PC-3 (cell line): ENCODE measurements at regions not wholly inside any gene's neighbourhood (a gene's known extent, or its start where the extent isn't known, plus 50 kb on each side); places are given as distances from the start of the nearest gene placed in this dataset.

Experiments
- ATAC-seq: fragments of 200-7000 bp; cut with Tn5 transposase; 2 replicates; pipeline ENCODE4 v1.9.1; 2020; ENCODE audit warnings: mild to moderate bottlenecking, moderate library complexity
- BruUV-seq: library from RNA; stranded (reverse); fragments of 400-500 nt; replicated peaks from 2 replicates; lab custom pipeline; 2021; lab: Mats Ljungman, UMichigan
- CTCF ChIA-PET: fragments of 300-600 bp; sonication (Branson Sonifier 250); formaldehyde crosslinking; loops from one replicate; lab custom pipeline; 2022; ENCODE audit warnings: antibody characterized with exemption; lab: Charles Lee
- POLR2A ChIA-PET: fragments of 300-600 bp; sonication (Branson Sonifier 250); formaldehyde crosslinking; loops from one replicate; lab custom pipeline; 2022; ENCODE audit warnings: antibody characterized with exemption; ENCODE audit not compliant: unreplicated experiment; lab: Charles Lee
- DNase-seq: peaks from one replicate; pipeline ENCODE4 v3.0.0-alpha.2; 2015
- H2AFZ ChIP-seq: fragments of 300-600 bp; sonication (generic); 2 replicates; pipeline ENCODE4 v1.6.0; 2016; ENCODE audit warnings: antibody characterized with exemption, low read length
- H3F3A ChIP-seq: fragments of 300-600 bp; sonication (generic); one replicate; pipeline ENCODE4 v1.6.0; 2017; ENCODE audit warnings: antibody characterized with exemption, low read length, control low read depth, mild to moderate bottlenecking; ENCODE audit not compliant: unreplicated experiment
- H3K27ac ChIP-seq: fragments of 300-600 bp; sonication (generic); 2 replicates; pipeline ENCODE4 v1.5.1; 2016; ENCODE audit warnings: mild to moderate bottlenecking, low read length
- H3K27me3 ChIP-seq: fragments of 300-600 bp; sonication (generic); 2 replicates; pipeline ENCODE4 v1.6.1; 2016; ENCODE audit warnings: low read length, mixed read lengths
- H3K36me3 ChIP-seq: fragments of 300-600 bp; sonication (generic); 2 replicates; pipeline ENCODE4 v1.6.1; 2016; ENCODE audit warnings: low read depth, mixed run types, low read length, mixed read lengths
- H3K4me1 ChIP-seq: fragments of 300-600 bp; sonication (generic); 2 replicates; pipeline ENCODE4 v1.5.1; 2016; ENCODE audit warnings: low read length; ENCODE audit not compliant: insufficient read depth
- H3K4me2 ChIP-seq: fragments of 300-600 bp; sonication (generic); 2 replicates; pipeline ENCODE4 v1.6.0; 2016; ENCODE audit warnings: low read length
- H3K4me3 ChIP-seq: fragments of 300-600 bp; sonication (generic); 2 replicates; pipeline ENCODE4 v1.5.1; 2016; ENCODE audit warnings: mild to moderate bottlenecking, low read length, mixed read lengths
- H3K79me2 ChIP-seq: fragments of 300-600 bp; sonication (generic); 2 replicates; pipeline ENCODE4 v1.6.1; 2017; ENCODE audit warnings: low read length, mixed read lengths
- H3K9ac ChIP-seq: fragments of 300-600 bp; sonication (generic); 2 replicates; pipeline ENCODE4 v1.6.0; 2016; ENCODE audit warnings: mild to moderate bottlenecking, low read length
- H3K9me2 ChIP-seq: fragments of 300-600 bp; sonication (generic); replicated peaks from 2 replicates; pipeline ENCODE4 v1.6.1; 2016; ENCODE audit warnings: mixed run types, low read length, mixed read lengths
- H3K9me3 ChIP-seq: fragments of 300-600 bp; sonication (generic); 2 replicates; pipeline ENCODE4 v1.6.1; 2016; ENCODE audit warnings: low read length, mixed read lengths
- H4K20me1 ChIP-seq: fragments of 300-600 bp; sonication (generic); 2 replicates; pipeline ENCODE4 v1.6.1; 2016; ENCODE audit warnings: low read length, mixed read lengths
- EZH2 ChIP-seq: fragments of 300-600 bp; sonication (generic); IDR thresholded peaks from one replicate; pipeline ENCODE4 v1.6.1; 2017; ENCODE audit warnings: antibody characterized with exemption, mild to moderate bottlenecking, low read length; ENCODE audit not compliant: unreplicated experiment
- EZH2phosphoT487 ChIP-seq: fragments of 300-600 bp; sonication (generic); IDR thresholded peaks from 2 replicates; pipeline ENCODE4 v1.6.1; 2018; ENCODE audit warnings: mild to moderate bottlenecking, antibody characterized with exemption, low read length, borderline replicate concordance
- intact Hi-C: fragments of 100-400 bp; cut with micrococcal nuclease; formaldehyde crosslinking; loops from 2 replicates; pipeline ENCODE4 v1.9.0; 2023
- TF ChIP-seq, protein P1 (sequence below): fragments of 300-600 bp; sonication (generic); conservative IDR thresholded peaks from 2 replicates; pipeline ENCODE4 v1.5.1; 2017; ENCODE audit warnings: antibody characterized with exemption, low read depth, mild to moderate bottlenecking, low read length

DNA sequence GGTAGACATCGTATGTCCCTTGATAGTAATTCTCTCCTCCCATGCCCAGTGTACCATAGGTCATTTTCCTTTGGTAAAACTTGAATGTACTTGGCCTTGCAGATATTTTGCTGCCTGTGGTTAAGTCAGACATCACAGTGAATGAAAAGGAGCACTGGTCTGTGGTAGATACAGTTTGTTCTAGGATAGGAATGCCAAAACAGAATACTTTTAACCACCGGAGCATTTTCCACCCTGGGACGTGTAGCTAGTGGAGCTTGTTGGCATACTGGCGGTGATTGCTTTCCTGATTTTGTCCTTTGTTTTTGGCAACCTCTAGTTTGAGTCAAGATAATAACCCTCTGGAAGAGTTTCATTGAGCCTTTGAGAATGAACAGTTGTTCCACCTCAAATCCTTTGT lies 92.0 kb upstream of the BMPER start:
- TF ChIP-seq, protein P1, sequence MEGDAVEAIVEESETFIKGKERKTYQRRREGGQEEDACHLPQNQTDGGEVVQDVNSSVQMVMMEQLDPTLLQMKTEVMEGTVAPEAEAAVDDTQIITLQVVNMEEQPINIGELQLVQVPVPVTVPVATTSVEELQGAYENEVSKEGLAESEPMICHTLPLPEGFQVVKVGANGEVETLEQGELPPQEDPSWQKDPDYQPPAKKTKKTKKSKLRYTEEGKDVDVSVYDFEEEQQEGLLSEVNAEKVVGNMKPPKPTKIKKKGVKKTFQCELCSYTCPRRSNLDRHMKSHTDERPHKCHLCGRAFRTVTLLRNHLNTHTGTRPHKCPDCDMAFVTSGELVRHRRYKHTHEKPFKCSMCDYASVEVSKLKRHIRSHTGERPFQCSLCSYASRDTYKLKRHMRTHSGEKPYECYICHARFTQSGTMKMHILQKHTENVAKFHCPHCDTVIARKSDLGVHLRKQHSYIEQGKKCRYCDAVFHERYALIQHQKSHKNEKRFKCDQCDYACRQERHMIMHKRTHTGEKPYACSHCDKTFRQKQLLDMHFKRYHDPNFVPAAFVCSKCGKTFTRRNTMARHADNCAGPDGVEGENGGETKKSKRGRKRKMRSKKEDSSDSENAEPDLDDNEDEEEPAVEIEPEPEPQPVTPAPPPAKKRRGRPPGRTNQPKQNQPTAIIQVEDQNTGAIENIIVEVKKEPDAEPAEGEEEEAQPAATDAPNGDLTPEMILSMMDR, result no peak
- no peak for TF ChIP-seq EZH2
- no peak for TF ChIP-seq EZH2phosphoT487
- H3K9me3 ChIP-seq, result no peaks in the 10 kb centered on the region
- no peaks in the 10 kb centered on the region for H3K9me2 ChIP-seq
- peaks cover 4% of the 10 kb centered on the region for H3K4me1 ChIP-seq
- H4K20me1 ChIP-seq, result no peaks in the 10 kb centered on the region
- H3K4me2 ChIP-seq, result no peak overlapping the region
- no TSS peak for BruUV-seq
- H3K9ac ChIP-seq, result no peak overlapping the region
- DNase-seq, result no peak
- no peak overlapping the region for H2AFZ ChIP-seq
- ATAC-seq, result no peak
- ChIA-PET CTCF (no interaction called here), POLR2A (no interaction called here)
- intact Hi-C loops, result no loop called here
- H3K36me3 ChIP-seq, result no peaks in the 10 kb centered on the region
- no peak overlapping the region for H3K27ac ChIP-seq
- H3K79me2 ChIP-seq, result no peaks in the 10 kb centered on the region
- no peaks in the 10 kb centered on the region for H3K27me3 ChIP-seq
- no peaks in the 10 kb centered on the region for H3F3A ChIP-seq
- no peak overlapping the region for H3K4me3 ChIP-seq

DNA sequence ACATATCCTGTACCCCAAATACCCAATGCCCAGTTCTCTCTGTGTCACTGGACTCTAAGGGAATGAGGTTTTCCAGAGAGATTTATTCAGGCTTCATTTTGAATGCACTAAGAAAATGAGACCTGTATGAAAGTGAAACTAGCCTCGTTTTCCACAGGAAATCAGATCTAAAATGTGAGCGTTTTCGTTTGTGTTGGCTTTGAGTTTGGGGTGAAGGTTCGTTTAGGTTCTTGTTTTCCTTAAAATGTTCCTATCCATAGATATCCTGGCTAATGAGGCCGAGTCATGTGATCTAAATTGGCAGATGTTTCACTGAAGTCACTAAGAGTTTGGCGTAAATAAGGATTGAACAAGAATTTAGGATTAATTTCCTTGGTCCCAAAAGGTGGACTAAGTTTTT lies 90.9 kb upstream of the BMPER start:
- H3K4me3 ChIP-seq, result peak overlapping the region; percentile 57
- CTCF ChIA-PET, result no interaction called here

GRCh38 chr7:33814936-33815335 lies 90.4 kb upstream of the BMPER start:
- no peaks in the 10 kb centered on the region for H3K4me1 ChIP-seq
- H3K4me2 ChIP-seq, result peak overlapping the region; percentile 69
- H3K36me3 ChIP-seq, result no peaks in the 10 kb centered on the region
- H3K9ac ChIP-seq, result 0 out of 2 replicates have a peak overlapping the region, but pooled peaks have one; percentile 10
- BruUV-seq, result no TSS peak
- POLR2A ChIA-PET, result no interaction called here
- H3K4me3 ChIP-seq, result peak overlapping the region; percentile 57
- H4K20me1 ChIP-seq, result no peaks in the 10 kb centered on the region
- no peaks in the 10 kb centered on the region for H3K9me3 ChIP-seq
- H3K79me2 ChIP-seq, result no peaks in the 10 kb centered on the region
- CTCF ChIA-PET, result no interaction called here
- intact Hi-C loops, result no loop called here
- no peak for ATAC-seq
- DNase-seq, result no peak
- TF ChIP-seq, protein P1, result no peak
- TF ChIP-seq EZH2phosphoT487 (no peak), EZH2 (no peak)
- H3K27me3 ChIP-seq, result no peaks in the 10 kb centered on the region
- no peak overlapping the region for H3K27ac ChIP-seq
- H3K9me2 ChIP-seq, result no peaks in the 10 kb centered on the region
- H3F3A ChIP-seq, result no peaks in the 10 kb centered on the region
- H2AFZ ChIP-seq, result peak overlapping the region; percentile 66

More for the DNA sequence above, 90.9 kb upstream of the BMPER start:
- no peaks in the 10 kb centered on the region for H3K27me3 ChIP-seq
- H3K9ac ChIP-seq, result peak overlapping the region; percentile 10; the same call in 1 of the 2 replicates
- TF ChIP-seq, protein P1, result no peak
- no peak for TF ChIP-seq EZH2phosphoT487
- DNase-seq, result no peak
- ATAC-seq, result no peak
- no peaks in the 10 kb centered on the region for H3F3A ChIP-seq
- intact Hi-C loops, result no loop called here
- H3K27ac ChIP-seq, result no peak overlapping the region
- H4K20me1 ChIP-seq, result no peaks in the 10 kb centered on the region
- no peaks in the 10 kb centered on the region for H3K9me3 ChIP-seq
- no peaks in the 10 kb centered on the region for H3K36me3 ChIP-seq
- BruUV-seq, result no TSS peak
- H3K4me1 ChIP-seq, result no peaks in the 10 kb centered on the region
- peak overlapping the region; percentile 69 for H3K4me2 ChIP-seq
- POLR2A ChIA-PET, result no interaction called here
- peak overlapping the region; percentile 66 for H2AFZ ChIP-seq
- no peaks in the 10 kb centered on the region for H3K79me2 ChIP-seq
- no peaks in the 10 kb centered on the region for H3K9me2 ChIP-seq
